ENCODE measurements at regions not wholly inside any gene's neighbourhood (a gene's known extent, or its start where the extent isn't known, plus 50 kb on each side); places are given as distances from the start of the nearest gene placed in this dataset.

GRCh38 chr10:129339841-129340240 is 127.2 kb upstream of the MGMT start:
- TF ChIP-seq EZH2phosphoT487 (IDR thresholded peaks at IDR 0.05; ENCODE audit: low read depth) = no peak
- TF ChIP-seq, protein P1, sequence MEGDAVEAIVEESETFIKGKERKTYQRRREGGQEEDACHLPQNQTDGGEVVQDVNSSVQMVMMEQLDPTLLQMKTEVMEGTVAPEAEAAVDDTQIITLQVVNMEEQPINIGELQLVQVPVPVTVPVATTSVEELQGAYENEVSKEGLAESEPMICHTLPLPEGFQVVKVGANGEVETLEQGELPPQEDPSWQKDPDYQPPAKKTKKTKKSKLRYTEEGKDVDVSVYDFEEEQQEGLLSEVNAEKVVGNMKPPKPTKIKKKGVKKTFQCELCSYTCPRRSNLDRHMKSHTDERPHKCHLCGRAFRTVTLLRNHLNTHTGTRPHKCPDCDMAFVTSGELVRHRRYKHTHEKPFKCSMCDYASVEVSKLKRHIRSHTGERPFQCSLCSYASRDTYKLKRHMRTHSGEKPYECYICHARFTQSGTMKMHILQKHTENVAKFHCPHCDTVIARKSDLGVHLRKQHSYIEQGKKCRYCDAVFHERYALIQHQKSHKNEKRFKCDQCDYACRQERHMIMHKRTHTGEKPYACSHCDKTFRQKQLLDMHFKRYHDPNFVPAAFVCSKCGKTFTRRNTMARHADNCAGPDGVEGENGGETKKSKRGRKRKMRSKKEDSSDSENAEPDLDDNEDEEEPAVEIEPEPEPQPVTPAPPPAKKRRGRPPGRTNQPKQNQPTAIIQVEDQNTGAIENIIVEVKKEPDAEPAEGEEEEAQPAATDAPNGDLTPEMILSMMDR (IDR thresholded peaks at IDR 0.05; ENCODE audit: low read depth, low read length) = no peak

All from OCI-LY3 (cell line).